Fibroblast of skin of scalp (primary cell): ENCODE measurements at regions not wholly inside any gene's neighbourhood (a gene's known extent, or its start where the extent isn't known, plus 50 kb on each side); places are given as distances from the start of the nearest gene placed in this dataset.
"Not testable (repeated sequence)": the region's sequence is repeated elsewhere in the genome, so short reads cannot be mapped to it uniquely, and the experiment has no call there.

ENCODE experiments used
- DNase-seq: peaks from one replicate; pipeline ENCODE4 v3.0.0-alpha.2; 2013

DNA sequence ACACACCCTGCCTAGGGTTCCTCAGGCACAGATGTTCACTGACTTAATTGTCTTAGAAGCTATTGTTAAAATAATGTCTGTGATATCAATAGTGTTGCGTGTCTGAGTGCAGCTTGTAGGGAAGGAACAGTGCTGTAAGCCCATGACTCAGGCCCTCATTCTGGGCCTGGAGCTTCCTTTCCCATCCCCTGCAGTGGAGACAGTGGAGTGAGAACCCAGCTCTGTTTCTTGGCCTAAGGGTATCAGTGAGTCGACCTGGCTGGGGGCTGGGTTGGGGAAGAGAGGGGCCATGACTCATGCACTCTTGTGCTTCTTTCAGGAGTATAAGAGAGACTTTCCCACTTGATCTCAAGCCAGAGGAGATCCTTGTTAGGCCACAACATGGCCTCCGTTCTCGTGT lies 106.8 kb downstream of the HRH4 start:
- peak; percentile 48 for DNase-seq

DNA sequence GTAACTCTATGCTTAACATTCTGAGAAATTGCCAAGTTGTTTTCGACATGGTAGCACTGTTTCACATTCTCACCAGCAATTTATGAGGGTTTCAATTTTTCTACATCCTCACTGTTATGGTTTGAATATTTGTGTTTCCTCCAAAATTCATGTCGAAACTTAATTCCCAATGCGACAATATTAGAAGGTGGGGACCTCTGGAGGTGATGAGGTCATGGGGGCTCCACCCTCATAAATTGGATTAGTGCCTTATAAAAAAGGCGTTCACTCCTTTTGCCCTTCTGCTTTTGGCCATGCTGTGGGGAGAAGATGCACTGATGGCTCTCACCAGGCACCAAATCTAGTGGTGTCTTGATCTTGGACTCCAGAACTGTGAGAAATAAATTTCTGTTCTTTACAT lies 110.3 kb downstream of the HRH4 start:
- no peak for DNase-seq

DNA sequence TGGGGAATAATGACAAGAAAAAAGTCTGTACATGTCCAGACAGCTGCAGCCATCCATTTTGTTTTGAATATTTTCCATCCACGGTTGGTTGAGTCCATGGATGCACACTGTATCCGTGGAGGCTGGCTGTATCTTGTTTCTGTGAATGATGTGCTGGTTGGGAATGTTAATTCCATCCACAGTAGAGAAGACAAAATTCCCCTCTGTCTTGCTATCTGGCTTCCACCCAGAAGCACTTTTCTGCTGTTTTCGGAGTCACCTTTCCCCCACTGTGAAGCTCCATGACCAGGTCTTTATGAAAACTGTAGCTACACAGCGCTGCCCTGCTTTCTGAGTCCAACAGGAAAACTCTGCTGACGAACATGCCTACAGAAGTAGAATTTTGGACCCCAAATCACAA lies 122.3 kb downstream of the HRH4 start:
- no peak for DNase-seq

DNA sequence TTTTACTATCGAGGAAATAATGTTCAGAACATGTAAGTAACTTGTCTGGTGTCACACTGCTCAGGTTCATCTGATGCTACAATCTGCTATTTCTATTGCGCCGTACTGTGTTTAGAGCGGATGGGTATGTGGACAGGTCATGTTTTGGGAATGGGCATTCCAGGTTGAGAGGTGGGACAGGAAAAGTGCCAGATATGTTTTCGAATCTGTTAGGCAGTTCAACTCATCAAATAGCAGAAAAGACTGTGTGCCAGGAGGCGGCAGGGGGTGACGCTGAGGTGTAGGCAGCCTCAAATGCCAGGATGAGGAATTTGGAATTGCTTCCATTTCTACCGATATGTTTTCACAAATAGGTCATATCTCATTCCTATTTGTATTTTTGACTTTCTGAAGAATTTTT lies 123.8 kb downstream of the HRH4 start:
- no peak for DNase-seq

DNA sequence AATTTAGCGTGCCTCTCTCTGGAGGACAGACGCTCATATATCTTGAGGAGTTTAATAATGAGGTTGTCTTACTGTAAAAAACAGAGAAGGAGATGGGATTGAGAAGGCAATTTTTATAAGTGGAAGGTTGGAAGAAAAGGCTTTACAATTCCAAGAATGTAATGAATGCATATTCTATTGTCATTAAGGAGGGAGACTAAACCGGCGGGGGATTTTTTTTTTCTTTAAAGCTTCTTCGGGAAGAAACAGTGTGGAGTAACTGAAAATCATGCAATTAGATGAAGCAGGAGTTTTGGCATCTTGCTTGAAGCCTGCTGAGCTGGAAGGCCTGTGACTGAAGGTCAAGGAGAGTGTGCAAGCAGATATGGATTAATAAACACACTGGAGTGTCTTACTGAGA lies 124.4 kb downstream of the HRH4 start:
- DNase-seq = peak; percentile 10

DNA sequence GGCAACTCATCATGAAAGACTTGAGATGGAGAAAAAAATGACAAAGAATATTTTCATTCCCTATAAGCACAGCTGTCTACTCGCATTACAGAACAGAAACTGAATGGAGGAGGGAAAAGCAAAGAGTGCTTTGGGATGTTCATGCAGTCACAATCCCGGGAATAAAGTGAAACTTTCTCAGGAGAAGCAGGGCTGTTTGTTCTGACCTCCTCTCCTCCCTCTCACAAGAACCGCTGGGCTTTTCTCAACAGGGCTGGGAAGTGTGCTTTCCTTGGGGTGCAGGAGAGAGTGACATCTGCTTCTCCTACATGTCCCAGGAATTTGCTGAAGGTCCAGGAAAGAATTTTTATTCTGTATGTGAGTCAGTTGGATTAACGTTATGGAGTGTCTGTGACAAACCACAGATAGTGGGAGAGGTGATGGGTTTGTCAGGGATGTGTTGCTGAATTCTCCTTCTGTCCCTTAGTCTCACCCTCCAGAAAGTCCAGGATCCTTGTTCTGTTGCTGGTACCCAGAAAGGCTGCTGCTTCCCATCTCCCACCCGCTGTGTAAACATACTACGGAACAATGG lies 125.6 kb downstream of the HRH4 start:
- DNase-seq = no peak

DNA sequence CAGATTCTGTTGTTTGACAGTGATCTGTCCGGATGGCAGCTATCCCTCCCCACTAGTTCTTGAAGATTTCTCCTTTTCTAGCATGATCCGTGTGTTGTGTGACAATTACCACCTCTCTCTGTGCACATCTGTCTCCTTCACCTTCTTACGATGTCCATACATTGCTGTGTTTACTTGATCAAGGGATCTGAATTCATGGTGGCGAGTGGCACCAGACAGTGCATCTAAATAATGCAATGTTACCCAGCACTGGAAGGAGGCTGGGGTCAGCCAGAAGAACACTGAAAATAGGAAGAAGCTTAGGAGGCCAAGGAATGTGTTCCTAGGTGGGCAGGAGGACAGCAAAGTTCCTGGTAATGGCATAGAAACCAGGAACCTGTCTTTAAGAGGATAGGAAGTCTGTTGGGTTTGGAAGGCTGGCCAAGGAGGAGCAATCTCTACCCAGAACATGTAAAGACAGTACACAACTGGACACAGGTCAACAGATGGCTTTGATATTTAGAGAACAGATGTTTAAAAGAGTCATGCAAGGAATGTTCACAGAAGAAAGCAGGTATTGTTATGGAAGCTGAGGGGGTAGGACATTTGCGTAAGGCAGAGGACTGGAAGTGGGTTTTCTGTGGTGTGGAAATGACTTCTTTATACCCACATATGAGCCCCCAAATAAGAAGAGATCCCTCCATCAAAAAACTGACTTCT lies 126.4 kb downstream of the HRH4 start:
- DNase-seq = no peak

DNA sequence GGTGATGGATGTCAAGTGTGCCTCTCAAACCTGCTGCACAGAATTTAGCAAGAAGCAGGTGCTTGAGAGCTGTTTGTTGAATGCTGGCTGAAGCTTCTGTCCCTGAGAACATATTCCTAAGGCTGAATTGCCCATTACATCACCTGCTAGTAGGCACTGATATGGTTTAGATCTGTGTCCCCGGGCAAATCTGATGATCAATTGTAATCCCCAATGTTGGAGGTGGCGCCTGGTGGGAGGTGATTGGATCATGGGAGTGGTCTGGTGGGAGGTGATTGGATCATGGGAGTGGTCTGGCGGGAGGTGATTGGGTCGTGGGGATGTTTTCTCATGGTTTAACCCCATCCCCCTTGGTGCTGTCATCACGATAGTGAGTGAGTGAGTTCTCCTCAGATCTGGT lies 128.0 kb downstream of the HRH4 start:
- no peak for DNase-seq

DNA sequence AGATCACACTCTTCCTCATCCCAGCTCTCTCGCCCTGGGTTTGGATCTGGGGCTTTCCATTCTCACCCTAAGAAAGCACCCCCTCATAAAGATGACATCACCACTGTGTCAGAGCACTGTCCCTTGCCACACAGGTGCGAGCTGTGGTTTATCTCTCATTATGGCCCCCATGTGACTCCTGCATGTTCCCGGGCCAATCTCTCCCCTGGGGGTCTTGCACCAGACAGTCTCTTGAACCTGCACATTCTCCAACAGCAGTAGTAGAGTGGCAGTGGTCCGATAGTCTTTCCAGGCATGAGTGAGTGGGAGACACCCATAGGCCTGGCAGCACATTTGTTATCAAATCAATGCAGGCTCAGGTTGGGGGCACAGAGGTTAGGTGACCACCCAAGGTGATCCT lies 130.5 kb downstream of the HRH4 start:
- no peak for DNase-seq

DNA sequence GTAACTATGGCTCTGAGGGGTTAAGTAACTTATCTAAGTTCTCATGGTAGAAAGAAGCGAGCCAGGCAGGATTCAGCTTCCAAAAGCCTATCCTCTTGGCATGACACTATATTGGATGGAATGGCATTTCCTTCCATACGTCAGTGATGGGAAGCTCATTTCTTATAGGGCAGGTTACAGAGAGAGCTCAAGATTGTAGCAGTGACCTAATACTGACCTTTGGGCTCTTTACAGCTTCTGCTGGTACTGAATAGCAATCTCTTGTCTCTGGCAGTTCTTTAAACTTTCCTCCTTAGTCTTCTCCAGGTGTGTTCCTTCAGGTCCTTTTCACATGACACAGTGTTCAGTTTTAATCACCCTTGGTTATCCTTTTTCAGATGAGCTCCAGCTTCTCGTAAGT lies 133.0 kb downstream of the HRH4 start:
- no peak for DNase-seq

DNA sequence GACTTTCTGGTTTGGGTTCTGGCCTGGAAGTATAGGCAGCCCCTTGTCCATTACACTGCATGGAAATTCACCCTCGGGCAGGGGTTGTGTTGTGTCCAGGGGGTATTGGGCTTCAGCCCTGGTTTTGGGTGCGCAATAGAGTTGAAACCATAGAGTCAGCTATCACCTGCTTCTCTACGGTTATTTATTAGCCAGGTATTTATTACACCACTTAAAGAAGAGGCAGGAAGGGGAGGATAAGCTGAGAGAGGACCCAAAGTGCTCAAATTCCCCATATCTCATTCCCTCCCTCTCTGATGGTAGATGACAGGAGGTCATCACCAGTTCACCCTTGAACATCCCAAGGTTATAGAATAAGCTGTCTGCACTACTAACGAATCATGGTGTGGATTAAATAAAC lies 133.4 kb downstream of the HRH4 start:
- DNase-seq = no peak

DNA sequence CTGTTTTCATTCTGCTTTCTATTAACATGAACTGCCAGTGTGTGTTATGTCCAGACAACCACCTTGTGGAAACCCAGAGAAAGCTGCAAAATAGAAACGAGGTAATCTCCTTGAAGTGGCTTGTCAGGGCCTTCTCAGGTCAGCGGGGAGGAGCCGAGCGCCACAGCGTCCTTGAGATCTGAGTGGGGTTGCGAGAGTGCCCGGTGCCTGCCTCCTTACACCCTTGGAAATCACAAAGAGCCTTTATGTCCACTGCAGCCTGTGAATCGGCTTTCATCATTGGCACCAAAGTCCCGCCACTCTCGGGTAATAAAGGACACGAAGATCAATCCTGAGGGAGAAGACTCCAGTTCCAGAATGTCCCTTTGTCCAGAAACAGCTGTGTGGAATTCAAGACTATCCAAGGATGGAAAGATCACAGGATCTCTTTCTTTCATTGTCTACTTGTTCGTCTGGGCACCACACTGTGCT lies 135.2 kb downstream of the HRH4 start:
- no peak for DNase-seq

DNA sequence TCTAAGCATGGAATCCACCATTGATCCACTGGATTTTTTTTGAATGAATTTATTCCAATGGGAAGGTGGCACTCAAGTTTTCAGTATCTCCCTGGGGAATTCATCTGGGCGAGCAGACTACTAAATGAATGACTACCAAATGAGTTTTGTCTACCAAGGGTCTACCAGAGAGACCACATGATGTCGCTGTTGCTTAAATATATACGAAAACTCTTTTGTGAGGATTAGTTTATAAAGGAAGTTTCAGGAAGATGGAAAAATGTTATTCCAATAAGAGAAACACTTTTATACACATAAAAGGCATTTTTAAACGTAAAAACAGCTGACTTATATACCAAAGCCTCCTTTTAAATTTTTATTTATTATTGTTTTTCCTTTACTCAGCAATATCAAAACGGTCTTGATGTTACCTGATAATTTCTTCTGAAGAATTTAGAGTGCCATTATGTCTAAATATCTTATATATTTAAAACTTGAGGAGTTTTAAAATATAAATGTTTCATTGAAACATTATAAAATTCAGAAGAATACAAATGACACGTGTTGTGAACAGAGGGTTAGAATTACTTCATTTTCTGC lies 139.7 kb downstream of the HRH4 start:
- DNase-seq = peak; percentile 73

DNA sequence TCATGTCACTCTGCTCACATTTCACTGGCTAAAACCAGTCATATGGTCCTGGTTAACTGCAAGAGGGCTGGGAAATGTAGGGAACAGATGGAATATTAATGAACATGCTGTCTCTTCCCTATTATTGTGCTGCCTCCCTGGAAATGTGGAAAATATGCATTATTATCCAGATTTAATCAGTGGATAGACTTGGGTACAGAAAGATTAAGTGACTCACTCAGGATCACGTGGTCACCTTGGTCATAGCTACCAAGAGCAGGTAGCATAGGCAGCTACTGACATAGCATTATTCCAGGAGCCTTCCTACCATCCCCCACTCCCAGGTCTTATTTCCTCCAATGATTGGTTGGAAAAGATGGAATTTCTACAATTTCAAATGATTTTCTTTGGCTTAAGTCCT lies 141.1 kb downstream of the HRH4 start:
- no peak for DNase-seq

DNA sequence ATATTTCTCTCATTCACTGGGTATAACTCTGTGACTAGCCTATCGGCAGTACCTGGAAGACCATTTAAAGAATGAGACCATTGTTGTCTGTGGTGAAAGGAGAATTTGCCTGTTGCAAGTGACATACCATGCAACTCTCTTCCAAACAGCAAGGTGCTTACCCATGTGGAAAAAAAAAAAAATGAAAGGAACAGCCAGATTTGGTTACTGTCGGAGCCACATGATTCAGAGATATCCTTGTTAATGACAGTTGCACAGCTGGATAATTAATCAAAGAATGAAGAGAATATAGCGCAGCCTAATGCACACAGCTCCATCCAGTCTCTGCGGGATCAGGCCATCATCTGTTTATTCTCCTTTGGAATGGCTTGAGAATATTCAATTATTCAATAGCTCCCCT lies 141.8 kb downstream of the HRH4 start:
- DNase-seq = no peak

DNA sequence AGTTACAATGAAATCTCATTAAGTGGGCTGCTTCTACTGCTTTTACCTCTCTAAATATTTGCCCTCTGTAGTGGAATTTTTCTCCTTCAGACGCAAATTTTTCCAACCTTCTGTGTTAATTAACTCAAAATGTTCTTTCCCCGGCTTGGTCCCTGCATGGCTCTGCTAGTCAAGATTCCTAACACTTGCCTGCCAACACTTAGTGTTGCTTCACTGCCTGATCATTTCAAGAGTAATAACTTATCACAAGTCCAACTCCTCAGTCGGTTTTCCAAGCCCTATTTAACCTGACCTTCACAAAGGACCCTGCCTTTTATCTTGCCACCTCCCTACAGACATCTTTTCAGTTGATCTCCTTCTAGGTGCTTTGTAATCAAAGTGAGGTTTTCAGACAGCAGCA lies 142.7 kb downstream of the HRH4 start:
- DNase-seq = peak; percentile 9

DNA sequence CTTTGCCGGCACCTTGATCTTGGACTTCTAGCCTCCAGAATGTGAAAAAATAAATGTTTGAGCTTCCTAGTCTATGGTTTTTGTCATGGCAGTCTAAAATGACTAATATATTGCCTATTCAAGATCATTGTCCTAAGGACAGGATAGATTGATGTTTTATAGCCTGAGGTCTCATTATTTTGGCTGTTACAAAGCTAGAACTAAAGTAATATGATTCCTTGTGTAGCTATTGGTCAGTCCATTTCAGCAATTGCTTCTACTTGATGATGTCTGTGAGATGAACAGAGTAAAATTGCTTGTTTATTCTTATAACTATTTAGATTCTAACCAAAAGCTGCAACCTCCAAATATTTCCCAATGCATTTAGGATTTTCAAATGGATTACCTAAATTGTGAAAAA lies 145.0 kb downstream of the HRH4 start:
- no peak for DNase-seq

DNA sequence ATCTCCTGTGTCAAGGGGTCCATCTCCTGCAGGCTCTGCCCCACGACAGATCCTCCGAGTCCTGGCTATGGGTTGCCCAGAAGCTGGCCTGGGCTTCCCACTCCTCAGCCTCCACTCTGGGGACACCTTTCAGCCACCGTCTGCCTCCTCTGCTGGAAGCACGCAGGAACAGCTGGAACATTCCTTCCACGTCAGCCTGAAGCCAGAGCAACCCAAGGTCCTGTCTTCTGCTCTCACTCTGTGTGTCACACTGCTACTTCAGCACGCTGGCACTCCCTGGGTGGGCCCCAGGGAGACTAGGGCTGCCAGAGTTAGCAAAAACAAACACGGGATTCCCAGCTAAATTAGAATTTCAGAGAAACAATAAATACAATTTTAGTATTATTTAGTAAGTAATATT lies 148.8 kb downstream of the HRH4 start:
- DNase-seq = peak; percentile 9

DNA sequence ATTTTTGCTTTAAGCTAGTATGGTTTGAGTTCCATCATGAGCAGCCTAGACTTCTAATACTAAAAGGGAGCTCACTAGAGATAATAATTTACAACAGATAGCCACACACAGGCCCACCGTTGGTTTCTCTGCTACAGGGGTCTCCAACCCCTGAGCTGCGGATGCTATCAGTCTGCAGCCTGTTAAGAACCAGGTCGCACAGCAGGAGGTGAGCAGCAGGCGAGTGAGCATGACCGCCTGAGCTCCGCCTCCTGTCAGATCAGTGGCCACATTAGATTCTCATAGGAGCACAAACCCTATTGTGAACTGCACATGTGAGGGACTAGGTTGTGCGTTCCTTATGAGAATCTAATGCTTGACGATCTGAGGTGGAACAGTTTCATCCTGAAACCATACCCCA lies 150.6 kb downstream of the HRH4 start:
- DNase-seq = no peak

DNA sequence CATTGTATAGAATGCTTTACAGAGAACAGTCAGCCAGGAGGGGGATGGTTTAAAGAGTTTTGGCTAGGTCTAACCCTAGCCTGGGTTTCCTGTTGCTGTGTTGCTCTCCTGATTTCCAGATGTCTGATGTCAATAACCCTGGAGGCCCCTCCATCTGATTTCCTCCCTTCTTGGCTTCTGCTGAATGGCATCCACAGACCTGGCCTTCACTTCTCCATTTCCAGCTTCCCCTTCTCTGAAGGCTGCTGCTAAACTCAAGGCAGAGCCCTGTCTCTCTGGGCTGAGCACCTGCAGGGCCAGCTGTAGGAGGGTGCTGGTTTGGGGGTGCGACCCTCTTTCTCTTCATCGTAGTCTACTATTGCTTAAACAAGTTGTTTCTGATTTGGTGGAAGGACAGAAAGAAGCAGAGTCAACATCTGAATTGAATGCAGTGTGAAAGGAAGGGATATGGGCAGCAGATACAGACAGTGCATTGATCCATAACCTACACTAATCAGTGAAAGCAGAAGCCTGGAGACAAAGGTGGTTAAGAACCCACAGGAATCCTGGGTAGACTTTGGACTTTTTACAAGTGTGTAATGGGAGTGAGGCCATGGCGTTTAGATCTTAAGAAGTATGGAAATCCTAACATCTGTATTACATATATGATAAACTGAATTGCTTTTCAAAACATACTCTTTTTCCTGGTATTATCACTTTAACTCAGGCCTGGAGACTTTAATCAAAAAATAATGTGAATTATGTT lies 153.6 kb downstream of the HRH4 start:
- DNase-seq = no peak

DNA sequence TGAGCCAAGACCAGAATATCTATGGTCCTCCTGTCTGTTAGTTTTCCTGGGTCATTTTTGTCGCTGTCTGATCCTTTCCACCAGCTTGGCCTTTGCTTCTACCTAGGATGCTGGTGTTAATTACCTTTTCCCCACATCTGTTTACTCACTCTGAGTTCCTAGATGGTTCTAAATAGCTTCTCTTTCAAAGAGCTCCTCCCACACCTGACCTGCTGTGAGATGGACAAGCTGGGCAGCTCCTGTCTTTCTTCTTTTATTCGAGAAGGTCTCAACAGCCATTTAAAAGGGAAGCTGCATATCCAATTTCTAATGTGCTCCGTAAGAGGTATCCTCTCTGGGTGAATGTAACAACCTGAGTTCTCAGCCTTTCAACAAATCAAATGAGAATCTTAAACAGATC lies 156.2 kb downstream of the HRH4 start:
- no peak for DNase-seq

DNA sequence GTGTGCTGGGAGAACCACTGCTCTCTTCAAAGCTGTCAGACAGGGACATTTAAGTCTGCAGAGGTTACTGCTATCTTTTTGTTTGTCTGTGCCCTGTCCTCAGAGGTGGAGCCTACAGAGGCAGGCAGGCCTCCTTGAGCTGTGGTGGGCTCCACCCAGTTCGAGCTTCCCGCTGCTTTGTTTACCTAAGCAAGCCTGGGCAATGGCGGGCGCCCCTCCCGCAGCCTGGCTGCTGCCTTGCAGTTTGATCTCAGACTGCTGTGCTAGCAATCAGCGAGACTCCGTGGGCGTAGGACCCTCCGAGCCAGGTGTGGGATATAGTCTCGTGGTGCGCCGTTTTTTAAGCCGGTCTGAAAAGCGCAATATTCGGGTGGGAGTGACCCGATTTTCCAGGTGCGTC lies 164.0 kb downstream of the HRH4 start:
- not testable (repeated sequence) for DNase-seq

DNA sequence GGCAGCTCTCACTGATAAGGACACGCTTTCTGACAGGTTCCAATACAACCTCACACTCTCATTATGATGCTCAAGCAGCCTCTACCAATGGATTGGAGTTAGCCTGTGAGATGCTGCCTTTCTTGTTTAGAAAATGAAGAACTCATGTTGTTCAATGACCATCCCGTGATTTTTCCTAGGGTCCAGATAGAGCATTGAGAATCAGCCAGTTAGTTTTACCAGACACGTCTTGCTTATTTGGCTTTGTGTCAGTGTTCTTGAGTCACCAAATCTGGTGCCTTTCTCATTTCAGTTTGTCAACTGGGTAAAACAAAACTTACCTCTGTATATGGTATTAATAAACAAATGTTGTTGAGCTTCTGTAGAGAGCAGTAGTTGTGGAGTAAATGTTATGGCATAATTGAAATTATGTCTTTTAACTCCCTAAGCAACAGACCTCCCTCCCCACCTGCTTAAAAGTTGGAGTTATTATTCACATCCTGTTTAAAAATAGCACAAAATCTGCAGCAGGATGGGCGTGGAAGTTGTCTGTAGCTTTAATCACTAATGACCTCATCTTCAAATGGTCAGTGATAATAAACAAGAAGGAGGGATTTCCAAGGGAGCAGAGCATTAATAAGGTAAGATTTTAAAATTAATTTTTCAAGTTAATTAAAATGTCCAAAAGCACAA lies 167.3 kb downstream of the HRH4 start:
- DNase-seq = no peak
